GM18858 (cell line): ENCODE measurements at regions not wholly inside any gene's neighbourhood (a gene's known extent, or its start where the extent isn't known, plus 50 kb on each side); places are given as distances from the start of the nearest gene placed in this dataset.
"Not testable (repeated sequence)": the region's sequence is repeated elsewhere in the genome, so short reads cannot be mapped to it uniquely, and the experiment has no call there.

Experiments used
- ATAC-seq: cut with Tn5 transposase; IDR thresholded peaks from one replicate; pipeline ENCODE4 v1.9.1; 2021; ENCODE audit not compliant: unreplicated experiment

DNA sequence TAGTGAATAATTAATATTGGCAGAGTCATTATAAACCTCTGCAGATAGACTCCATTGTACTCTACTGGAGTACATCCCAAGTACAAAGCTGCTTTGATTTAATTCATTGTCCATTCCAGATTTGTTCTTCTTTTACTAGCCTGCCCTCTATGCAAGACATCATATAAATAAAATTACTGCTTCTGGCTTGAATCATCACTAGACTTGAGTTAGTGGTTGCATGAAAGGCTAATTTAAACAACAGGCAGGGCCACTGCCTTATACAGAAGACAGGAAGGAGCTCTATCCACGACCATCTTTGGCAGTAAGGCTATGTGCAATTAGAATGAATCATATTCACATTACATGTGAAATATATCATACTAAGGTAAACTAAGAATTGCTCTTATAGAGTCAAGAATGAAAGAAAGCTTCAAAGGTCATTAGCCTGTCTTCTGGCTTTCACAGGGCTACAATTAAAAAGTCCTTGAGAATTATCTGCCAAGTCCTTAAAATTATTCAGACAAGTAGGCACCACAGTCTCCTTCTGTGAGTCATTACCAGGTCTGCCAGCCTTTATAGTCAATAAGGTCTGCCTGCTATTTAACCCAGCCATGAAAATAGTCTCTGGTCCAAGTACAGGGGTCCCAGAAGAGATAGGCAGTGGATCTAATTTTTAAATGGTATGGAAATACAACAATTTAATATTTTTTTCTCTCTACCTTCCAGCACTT, 631.8 kb downstream of the TMTC2 start:
- ATAC-seq = no peak

DNA sequence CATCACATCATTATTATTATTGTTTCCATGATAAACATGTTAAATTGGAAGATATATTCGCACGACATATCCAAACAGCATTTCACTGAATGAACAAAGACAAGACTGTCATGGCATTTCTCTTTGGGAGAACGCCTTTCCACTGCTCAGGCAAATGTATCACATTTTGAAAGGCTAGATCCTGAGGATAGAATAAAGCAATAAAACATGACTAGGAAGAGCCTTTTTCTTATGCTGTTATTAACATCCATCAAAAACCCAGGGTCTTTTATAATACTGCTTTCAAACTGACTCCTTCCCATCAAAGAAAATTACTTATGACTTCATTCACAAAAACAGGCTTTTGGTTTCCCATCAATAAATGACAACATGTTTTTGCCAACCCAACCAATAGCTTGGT, 630.9 kb downstream of the TMTC2 start:
- no peak for ATAC-seq

DNA sequence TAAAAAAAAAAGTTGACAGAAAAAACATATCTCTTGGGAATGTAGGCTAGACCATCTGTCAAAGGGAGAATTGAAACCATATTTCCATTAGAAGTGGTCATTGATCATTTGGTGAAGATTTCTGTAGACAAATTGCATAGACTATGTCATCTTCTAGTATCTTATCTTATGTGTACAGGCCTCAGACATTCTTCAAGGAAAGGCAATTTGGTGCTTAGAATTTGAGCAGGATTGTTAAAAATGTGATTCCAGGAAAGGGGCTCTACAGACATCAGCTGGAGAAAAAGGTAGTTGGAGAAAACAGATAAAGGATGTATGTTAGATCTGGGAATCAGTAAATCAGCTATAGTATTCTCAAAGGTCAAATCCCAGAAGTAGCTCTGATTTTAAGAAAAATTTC, 627.1 kb downstream of the TMTC2 start:
- ATAC-seq = no peak

DNA sequence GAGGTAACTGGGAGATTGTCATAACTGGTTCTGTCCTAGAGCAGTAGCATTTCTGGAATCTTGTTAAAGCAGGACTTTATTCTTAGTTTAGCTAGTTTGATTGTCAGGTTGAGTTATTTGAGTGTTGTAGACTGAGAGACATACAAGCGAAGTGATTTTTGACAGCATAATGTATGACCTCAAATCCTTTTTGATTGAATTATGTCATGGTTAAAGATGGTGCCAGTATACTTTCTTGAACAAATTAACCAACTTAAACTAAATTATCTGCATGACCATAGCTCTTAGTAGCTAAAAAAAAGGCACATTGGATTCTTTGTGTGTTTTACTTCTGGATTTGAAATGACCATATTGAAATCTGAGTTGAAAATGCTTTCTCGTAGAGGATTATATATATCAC, 626.6 kb downstream of the TMTC2 start:
- ATAC-seq = no peak

DNA sequence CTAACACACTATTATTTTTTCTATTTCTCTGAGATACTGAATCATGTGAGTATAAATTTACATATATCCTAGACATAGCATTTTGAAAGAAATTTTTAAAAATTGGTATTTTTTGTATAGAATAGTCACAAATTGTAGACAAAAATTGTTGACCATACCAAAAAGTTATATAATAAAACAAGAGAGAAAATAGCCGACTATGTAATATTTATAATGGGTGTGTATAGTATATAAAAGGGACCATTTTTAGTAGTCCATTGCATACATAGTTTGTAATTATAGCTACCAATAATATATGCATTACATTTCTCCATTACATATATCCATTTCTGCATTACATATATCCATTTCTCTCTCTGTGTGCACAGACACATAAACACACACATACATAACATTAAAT, 590.2 kb downstream of the TMTC2 start:
- no peak for ATAC-seq

DNA sequence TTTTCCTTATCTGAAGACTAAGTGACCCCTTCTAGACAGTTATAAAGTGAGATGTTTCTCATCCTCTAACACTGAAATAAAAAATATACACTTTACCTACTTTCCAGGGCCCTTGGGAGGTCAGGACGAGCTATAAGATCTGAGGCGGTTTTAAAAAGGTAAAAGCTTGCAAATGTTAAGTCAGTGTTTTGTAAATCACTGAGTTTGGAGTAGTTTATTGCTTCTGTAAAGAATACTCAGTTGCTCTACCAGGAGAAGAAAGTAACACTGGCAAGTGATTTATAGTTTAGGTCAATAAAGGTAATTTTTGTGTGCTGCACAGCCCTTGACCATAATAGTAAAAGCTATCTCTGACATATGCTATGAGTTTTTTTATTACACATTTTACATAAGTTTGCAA, 584.5 kb downstream of the TMTC2 start:
- no peak for ATAC-seq

DNA sequence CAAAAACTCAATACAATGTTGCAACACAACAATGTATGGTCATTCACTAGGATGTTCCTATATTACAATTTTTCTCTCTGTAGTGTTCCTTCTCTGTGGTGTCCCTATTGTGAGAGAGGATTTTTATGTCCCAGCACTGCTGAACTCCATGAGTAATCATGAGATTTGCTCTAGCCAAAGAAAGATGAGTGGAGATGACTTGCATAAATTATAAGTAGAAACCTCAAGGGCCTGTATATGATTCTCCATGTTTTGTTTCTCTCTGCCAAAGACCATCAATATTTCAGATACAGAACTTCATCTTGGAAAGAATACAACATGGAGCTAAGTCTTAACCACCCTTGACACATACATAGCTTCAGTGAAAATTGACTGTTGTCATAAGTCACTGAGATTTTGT, 579.1 kb downstream of the TMTC2 start:
- ATAC-seq = no peak

DNA sequence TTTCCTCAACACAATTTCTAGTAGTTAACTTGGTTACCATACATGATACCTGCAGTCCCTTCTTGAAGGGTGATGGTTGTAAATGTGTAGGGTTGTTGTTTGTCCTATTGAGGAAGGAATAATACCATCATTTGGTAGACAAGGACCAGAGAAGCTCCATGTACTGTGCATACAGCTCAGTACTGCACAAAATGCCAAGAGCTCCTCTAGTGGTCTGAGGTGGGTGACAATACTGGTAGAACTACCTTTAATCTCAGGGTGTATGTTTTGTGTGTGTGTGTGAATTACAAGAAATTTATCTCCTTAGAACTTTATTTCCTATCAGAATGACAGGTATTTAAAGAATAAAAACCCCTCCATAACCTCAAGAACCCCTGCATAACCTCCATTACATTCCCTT, 575.3 kb downstream of the TMTC2 start:
- ATAC-seq = no peak

DNA sequence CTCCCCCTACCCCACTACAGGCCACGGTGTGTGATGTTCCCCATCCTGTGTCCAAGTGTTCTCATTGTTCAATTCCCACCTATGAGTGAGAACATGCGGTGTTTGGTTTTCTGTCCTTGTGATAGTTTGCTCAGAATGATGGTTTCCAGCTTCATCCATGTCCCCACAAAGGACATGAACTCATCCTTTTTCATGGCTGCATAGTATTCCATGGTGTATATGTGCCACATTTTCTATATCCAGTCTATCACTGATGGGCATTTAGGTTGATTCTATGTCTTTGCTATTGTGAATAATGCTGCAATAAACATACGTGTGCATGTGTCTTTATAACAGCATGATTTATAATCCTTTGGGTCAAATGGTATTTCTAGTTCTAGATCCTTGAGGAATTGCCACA, 573.4 kb downstream of the TMTC2 start:
- not testable (repeated sequence) for ATAC-seq

DNA sequence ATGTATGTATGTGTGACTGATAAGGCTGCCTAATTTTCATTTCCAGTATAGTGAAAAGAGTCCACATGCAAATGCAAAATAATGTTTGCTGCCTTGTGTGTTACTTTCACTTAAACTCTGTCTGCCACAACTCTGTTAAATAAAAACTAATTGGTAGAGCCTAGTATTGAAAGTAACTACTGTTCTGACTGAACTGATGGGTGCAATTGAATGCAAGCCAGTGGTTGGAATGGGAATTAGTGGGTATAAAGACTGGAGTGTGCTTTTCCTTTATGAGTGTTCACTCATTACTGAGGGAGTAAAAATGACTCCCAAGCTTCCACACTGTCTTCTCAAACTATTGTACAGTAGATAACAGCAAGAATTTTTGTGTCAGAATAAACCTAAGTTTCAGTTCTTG, 571.0 kb downstream of the TMTC2 start:
- ATAC-seq = no peak

DNA sequence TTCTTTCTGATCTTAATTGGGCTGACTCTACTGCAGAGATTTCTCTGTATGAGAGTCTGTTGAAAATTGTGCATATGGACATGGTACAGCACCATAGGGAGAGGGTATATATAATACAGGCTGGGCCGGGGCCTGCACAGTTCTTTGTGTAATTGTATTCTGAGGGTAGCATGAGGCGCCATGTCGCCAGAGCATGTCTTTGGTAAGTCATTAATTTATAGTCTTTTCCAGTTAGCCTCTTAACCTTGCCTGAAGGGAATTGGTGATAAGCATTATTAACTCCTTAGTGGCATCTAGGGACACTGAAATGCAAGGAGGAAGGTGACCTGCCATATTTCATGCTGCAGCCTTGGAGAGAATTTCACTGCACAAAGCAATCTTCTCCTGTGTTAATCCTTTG, 569.9 kb downstream of the TMTC2 start:
- ATAC-seq = no peak

DNA sequence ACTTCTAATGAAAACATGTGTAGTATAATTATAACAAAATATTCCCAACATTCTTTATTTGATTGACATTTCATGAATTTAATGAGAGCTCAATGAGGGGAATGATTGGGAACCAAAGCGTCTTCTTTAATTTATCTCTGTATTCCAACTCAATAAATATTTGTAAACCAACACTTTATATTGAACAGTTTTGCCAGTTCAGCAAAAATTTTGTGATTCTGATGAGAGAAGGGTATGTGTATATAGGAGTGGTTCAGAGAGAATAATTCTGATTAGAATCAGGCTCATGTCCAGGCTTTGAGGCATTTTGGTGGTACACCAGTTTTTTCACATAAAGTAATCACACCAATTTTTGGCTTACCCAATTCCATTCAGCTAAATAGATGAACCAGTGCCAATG, 564.2 kb downstream of the TMTC2 start:
- no peak for ATAC-seq

DNA sequence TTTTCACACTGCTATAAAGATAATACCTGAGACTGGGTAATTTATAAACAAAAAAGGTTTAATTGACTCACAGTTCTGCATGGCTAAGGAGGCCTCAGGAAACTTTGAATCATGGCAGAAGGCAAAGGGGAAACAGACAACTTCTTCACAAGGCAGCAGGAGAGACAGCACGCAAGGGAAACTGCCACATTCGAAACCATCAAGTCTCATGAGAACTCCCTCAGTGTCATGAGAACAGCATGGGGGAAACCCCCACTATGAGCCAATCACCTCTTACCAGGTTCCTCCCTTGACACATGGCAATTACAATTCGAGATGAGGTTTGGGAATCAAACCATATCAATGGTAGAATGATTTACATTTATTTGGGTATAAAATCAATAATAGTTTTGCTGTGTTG, 558.5 kb downstream of the TMTC2 start:
- no peak for ATAC-seq

DNA sequence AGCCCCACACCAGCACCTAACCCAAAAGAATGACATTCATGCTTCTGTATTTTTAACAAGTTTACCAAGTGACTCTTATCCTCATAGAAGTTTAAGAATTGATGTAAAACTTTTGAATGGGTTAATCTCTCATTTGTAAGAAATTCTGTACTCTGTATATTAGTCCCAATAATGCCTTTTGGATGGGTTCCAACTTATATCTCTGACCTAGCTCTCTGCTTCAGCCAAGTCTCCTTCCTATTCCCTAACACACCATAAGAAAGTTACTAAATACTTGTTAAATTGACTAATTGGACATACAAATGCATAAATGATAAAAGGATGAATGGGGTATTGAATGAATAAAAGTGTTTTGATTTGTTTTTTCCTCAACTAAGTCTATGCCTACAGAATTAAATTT, 557.3 kb downstream of the TMTC2 start:
- no peak for ATAC-seq

DNA sequence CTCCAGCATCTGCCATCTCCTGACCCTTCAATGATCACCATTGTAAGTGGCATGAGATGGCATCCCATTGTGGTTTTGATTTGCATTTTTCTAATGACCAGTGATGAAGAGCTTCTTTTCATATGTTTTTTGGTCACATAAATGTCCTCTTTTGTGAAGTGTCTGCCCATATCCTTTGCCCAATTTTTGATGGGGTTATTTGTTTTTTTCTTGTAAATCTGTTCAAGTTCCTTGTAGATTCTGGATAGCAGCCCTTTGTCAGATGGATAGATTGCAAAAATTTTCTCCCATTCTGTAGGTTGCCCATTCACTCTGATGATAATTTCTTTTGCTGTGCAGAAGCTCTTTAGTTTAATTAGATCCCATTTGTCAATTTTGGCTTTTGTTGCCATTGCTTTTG, 547.3 kb downstream of the TMTC2 start:
- ATAC-seq = not testable (repeated sequence)

DNA sequence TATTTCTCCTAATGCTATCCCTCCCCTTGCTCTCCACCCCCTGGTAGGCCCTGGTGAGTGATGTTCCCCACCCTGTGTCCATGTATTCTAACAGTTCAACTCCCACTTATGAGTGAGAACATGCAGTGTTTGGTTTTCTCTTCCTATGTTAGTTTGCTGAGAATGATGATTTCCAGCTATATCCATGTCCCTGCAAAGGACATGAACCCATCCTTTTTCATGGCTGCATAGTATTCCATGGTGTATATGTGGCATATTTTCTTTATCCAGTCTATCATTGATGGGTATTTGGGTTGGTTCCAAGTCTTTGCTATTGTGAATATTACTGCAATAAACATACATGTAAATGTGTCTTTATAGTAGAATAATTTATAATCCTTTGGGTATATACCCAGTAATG, 540.3 kb downstream of the TMTC2 start:
- ATAC-seq = not testable (repeated sequence)

DNA sequence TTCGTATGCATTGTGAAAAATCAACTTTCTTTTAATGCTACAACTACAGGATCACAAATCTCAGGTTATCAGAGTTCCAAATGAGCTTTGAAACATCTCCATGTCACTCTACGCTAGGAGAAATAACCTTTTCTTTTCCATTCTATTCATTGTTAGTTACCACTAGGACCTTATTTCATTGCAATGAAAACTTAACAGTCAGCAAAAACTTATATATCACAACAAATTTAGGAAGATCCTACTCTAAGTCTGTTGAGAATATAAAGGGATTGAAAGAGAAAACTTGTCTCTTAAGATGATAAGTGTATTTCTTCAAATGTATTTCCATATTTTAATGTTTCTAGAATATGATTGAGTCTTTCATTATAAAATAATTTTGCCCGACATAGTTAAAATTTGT, 539.1 kb downstream of the TMTC2 start:
- no peak for ATAC-seq

DNA sequence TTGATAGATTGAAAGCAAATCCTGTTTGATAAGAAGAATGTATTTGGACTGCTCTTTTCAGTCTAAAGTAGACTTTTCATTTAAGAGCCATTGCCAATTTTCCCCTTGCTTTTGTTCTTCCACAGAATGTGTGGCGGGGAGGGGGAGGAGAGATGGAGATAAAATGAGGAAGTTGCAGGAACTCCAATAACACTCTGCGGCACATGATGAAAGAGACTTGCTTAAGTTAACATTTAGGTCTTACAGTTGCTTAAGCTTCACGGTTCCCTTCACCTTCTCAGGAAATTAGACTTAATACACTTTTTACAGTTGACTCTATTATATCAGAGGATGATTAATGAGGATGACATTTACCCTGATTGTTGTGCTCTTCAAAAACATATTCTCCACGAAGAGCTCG, 537.3 kb downstream of the TMTC2 start:
- no peak for ATAC-seq

DNA sequence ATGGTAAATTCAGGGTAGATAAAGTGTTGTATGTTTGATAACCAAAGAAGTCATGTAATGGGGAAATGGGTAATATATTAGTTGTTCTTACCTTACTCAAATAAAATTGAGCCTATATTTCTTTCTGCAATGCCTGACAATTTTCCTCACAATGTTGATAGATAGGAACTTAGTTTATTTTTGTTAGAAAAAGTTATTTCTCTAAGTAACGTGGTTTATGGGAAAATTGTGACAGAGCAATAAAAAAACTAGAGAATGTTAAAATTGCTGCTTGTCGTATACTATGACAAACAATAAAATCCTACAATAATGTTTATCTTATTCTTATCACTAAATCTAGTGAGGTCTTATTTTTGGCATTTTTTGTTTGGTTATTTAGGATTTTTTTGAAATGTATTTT, 534.1 kb downstream of the TMTC2 start:
- no peak for ATAC-seq

DNA sequence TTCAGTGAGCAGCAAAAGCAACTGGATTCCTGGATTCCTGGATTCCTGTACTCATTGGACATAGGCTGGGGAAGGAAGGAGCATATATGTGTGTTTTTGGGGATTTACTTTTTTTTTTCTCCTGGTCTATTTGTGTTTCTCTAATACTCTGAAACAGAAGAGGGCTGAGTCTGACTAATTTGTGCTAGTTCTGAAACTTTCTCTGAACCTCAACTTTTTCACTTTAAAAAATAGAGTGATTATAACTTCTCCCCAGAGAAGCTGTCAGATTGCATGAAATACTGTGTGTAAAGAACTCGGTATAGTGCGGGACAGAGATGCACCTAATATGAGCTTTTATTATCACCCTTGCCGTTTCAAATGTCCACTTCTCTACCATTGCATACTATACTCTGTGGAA, 529.5 kb downstream of the TMTC2 start:
- ATAC-seq = no peak

DNA sequence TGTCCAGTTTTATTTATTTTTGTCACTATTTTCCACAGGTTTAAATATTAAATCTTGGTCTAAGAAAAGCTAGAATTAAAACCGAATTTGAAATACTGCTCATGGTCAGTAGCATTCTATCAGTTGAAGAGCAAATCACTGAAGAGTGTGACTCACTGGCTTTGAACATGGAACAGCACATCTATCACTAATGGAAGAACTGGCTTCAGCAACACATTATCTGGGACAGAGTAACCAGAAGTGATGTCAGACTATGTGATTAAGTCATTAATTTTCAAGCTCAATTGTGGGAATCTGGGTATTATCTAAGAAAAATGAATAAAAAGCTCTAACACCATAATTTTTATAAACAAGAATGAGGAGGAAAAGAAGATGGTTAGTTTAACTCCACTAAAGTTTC, 527.5 kb downstream of the TMTC2 start:
- ATAC-seq = no peak

DNA sequence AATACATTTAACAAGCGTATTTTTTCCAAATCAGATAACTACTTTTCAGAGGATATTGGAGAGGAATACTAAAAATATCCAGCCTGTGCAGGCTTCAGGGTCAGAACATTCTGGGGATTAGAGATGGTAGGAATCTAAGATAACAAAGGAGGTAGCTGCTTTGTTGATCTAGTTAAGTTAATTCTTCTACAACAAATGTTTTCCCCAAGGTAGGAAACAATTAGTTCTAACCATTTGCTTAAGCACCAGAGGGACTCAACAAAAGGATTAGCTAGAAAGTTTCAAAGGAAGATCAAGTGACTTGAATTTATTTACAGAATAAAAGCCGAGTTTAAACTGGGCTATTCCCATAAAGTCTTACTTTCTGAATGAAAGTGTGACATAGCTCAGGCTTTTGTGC, 524.2 kb downstream of the TMTC2 start:
- ATAC-seq = no peak

DNA sequence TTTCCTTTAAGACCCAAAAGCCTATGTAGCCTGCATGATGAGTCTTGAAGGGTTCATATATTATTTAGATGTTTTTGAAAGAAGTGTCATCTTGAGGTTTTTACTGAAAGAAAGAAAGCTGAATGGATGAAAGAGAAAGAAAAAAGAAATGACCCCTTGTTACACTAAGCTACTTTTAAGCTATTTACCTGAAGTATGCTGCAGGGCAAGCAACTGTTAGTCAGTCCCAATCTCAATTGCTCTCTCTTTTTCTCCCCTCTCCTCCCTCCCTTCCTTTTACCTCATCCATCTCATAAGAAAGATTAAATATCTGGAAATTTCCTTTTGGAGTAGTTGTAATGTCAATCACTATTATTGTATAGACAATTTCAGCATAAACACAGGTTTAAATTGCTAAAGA, 512.4 kb downstream of the TMTC2 start:
- ATAC-seq = no peak
